Activated T-helper 1 cell treated with anti-CD3 and anti-CD28 coated beads, Interleukin-12 subunit alpha, Interleukin-12 subunit beta, Interleukin-2, Interleukin-4 antibody, amounts not matched to agents 30 ng/mL and 10 ng/mL and 1 ng/mL, durations not matched to agents 14 hours and 24 hours and 36 hours (primary cell): ENCODE measurements at regions not wholly inside any gene's neighbourhood (a gene's known extent, or its start where the extent isn't known, plus 50 kb on each side); places are given as distances from the start of the nearest gene placed in this dataset.

ENCODE experiments used
- DNase-seq: peaks from one replicate; pipeline ENCODE4 v3.0.0; 2021; ENCODE audit warnings: low spot score
- H3K27ac Mint-ChIP-seq: one replicate; pipeline ENCODE4 v1.8.0; 2021; ENCODE audit warnings: mild to moderate bottlenecking, mixed read lengths
- H3K27me3 Mint-ChIP-seq: one replicate; pipeline ENCODE4 v1.8.0; 2022; ENCODE audit warnings: mild to moderate bottlenecking, moderate library complexity, mixed read lengths; ENCODE audit not compliant: insufficient read depth
- H3K36me3 Mint-ChIP-seq: one replicate; pipeline ENCODE4 v1.8.0; 2021; ENCODE audit warnings: low read depth, mixed read lengths
- H3K4me1 Mint-ChIP-seq: one replicate; pipeline ENCODE4 v1.8.0; 2021; ENCODE audit warnings: low read depth, mixed read lengths
- H3K4me3 Mint-ChIP-seq: one replicate; pipeline ENCODE4 v1.8.0; 2021; ENCODE audit warnings: mild to moderate bottlenecking, moderate library complexity, mixed read lengths
- H3K9me3 Mint-ChIP-seq: one replicate; pipeline ENCODE4 v1.8.0; 2021; ENCODE audit warnings: mixed read lengths
- intact Hi-C: fragments of 100-400 bp; cut with micrococcal nuclease; formaldehyde crosslinking; loops from one replicate; pipeline ENCODE4 v1.15.1; 2024

GRCh38 chr16:14002416-14002990 lies 68.6 kb upstream of the MRTFB start:
- H3K4me3 Mint-ChIP-seq: no peak overlapping the region

GRCh38 chr16:14003074-14003570 lies 68.0 kb upstream of the MRTFB start:
- Mint-ChIP-seq H3K27ac (no peak overlapping the region), H3K27me3 (peaks cover 3% of the 10 kb centered on the region), H3K36me3 (no peaks in the 10 kb centered on the region), H3K4me1 (peaks cover 26% of the 10 kb centered on the region), H3K4me3 (no peak overlapping the region), H3K9me3 (no peaks in the 10 kb centered on the region)
- intact Hi-C loops: no loop called here
- DNase-seq: no peak

More at GRCh38 chr16:14002416-14002990, 68.6 kb upstream of the MRTFB start:
- peaks cover 28% of the 10 kb centered on the region for H3K4me1 Mint-ChIP-seq
- no peaks in the 10 kb centered on the region for H3K36me3 Mint-ChIP-seq
- intact Hi-C loops: no loop called here
- peak overlapping the region; percentile 44 for H3K27ac Mint-ChIP-seq
- no peak for DNase-seq
- H3K9me3 Mint-ChIP-seq: no peaks in the 10 kb centered on the region
- peaks cover 3% of the 10 kb centered on the region for H3K27me3 Mint-ChIP-seq

DNA sequence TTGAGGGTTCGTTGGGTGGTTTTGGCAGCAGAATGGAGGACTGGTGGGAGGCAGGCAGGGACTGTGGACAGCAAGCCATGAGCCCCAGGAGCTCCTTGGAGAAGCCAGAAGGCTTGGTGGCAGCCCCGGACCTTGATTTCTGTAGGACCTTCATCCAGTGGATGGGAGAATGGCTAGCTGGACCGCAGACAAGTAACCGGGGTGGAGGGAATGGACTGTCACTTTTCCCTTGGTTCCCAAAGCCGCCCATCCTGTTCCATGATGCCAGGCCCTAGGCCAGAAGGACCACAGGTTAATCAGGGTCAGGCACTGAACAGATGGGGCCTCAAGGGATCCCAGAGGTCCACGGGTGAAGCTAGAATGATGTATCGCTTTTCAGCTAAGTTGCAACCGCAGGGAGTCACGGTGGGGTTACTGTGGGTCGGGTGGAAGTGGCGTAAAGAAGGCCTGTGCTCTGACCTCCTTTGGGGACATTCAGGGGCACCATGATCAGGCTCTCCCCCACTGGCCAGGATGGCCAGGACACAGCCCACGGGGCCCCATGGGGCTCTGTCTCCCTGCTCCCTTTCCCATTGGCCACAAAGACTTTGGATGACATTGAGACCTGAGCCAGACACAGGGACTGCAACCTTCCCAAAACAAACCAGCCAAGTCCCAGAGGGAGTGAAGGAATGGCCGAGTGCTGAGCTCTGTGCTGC lies 66.9 kb upstream of the MRTFB start:
- intact Hi-C loops: no loop called here
- Mint-ChIP-seq H3K36me3 (no peaks in the 10 kb centered on the region), H3K4me1 (peaks cover 20% of the 10 kb centered on the region), H3K9me3 (no peaks in the 10 kb centered on the region), H3K27ac (no peak overlapping the region), H3K4me3 (no peak overlapping the region), H3K27me3 (peaks cover 1% of the 10 kb centered on the region)
- DNase-seq: no peak

DNA sequence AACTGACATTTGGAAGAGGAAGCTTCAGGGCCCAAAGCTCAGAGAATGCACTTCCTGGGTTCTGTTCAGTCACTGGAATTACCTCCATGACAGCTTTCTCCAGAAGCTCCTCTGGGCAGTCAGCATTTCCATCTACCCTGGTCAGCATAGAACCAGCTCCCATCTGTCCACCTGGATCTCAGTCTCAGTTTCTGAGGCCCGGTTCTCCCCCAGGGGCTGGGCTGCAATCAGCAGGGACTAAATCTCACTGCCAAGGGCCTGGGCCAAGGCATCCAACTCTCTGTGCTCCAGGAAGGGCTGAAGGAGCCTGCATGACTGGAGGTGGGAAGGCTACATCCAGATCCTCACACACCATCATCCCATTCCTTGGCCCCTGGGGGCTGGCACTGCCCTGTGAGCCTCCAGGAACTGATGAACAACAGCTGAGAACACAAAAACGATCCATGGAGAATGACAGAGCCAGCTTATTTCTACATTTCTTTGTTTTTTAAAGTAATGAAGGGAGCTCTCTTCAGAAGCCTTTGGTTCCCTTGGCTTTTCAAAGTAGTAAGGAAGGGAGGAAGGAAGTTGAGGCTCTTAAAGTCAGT lies 66.3 kb upstream of the MRTFB start:
- Mint-ChIP-seq H3K27ac (no peak overlapping the region), H3K27me3 (peaks cover 4% of the 10 kb centered on the region), H3K9me3 (no peaks in the 10 kb centered on the region), H3K4me1 (peaks cover 20% of the 10 kb centered on the region), H3K4me3 (no peak overlapping the region), H3K36me3 (no peaks in the 10 kb centered on the region)
- DNase-seq: no peak
- intact Hi-C loops: no loop called here

DNA sequence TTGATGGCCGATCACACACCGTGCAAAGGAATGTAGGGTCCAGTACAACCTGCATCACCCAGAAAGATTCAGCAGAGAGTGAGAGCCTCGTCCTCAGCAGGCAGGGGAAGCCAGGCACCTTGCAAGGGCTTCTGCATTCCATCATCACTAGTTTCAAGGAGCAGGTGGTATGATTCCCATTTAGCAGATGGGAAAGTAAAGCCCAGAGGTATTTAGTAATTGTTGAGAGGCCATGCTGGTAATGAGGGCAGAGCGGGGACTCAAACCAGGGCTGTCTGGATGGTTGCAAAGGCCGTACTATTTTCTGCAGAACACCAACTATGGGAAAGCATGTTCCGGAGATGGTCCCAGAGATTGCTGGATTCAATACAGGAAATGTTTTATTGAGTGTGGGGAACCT lies 65.8 kb upstream of the MRTFB start:
- Mint-ChIP-seq H3K9me3 (no peaks in the 10 kb centered on the region), H3K27me3 (peaks cover 3% of the 10 kb centered on the region), H3K4me3 (no peak overlapping the region), H3K27ac (no peak overlapping the region), H3K4me1 (peaks cover 20% of the 10 kb centered on the region), H3K36me3 (no peaks in the 10 kb centered on the region)
- no peak for DNase-seq
- intact Hi-C loops: no loop called here

DNA sequence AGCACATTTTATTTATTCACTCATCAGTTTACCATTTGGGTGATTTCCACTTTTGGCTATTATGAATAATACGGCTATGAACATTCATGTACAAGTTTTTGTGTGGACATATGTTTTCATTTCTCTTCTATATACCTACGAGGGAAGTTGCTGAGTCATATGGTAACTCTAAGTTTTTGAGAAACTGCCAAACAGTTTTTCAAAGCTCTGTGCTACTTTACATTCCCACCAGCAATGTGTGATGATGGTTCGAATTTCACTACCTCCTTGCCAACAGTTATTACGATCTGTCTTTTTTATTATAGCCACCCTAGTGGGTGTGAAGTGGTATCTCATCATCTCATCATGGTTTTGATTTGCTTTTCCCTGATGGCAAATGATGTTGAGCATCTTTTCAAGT lies 63.7 kb upstream of the MRTFB start:
- Mint-ChIP-seq H3K4me1 (peaks cover 18% of the 10 kb centered on the region), H3K27ac (no peak overlapping the region), H3K27me3 (peaks cover 5% of the 10 kb centered on the region), H3K9me3 (no peaks in the 10 kb centered on the region), H3K36me3 (no peaks in the 10 kb centered on the region), H3K4me3 (no peak overlapping the region)
- intact Hi-C loops: no loop called here
- no peak for DNase-seq

- Mint-ChIP-seq H3K4me1 (peaks cover 10% of the 10 kb centered on the region), H3K36me3 (no peaks in the 10 kb centered on the region), H3K9me3 (no peaks in the 10 kb centered on the region), H3K27ac (no peak overlapping the region), H3K4me3 (no peak overlapping the region), H3K27me3 (peaks cover 13% of the 10 kb centered on the region)
- DNase-seq: no peak
- intact Hi-C loops: no loop called here
Measured at GRCh38 chr16:14011001-14011400, 60.1 kb upstream of the MRTFB start.

- intact Hi-C loops: no loop called here
- no peaks in the 10 kb centered on the region for H3K36me3 Mint-ChIP-seq
- H3K27me3 Mint-ChIP-seq: peaks cover 13% of the 10 kb centered on the region
- H3K27ac Mint-ChIP-seq: no peak overlapping the region
- no peak overlapping the region for H3K4me3 Mint-ChIP-seq
- no peak for DNase-seq
- H3K4me1 Mint-ChIP-seq: peaks cover 10% of the 10 kb centered on the region
- H3K9me3 Mint-ChIP-seq: no peaks in the 10 kb centered on the region
Measured at GRCh38 chr16:14011846-14012245, 59.3 kb upstream of the MRTFB start.

DNA sequence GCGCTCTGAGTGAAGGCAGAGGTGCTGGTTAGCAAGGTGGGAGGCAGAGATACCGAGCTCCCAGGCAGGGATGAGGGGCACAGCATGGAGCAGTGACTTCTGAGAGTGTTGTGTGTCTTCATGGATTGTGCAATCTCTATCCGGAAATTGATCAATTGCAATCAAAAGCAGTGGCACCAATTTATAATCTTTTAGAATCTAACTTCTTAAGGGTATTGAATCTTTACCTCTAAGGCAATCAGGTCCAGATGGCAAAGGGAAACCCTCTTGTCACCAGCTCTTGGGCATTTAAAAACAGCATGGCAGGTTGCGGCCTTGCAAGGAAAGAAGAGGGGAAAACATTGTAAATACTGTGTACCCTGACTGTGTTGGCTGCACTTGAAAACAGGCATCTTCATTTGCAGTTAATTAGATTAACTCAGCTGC lies 58.0 kb upstream of the MRTFB start:
- Mint-ChIP-seq H3K4me3 (no peak overlapping the region), H3K4me1 (no peaks in the 10 kb centered on the region), H3K36me3 (no peaks in the 10 kb centered on the region), H3K27me3 (peaks cover 13% of the 10 kb centered on the region), H3K27ac (no peak overlapping the region), H3K9me3 (no peaks in the 10 kb centered on the region)
- no peak for DNase-seq
- intact Hi-C loops: no loop called here

GRCh38 chr16:14013571-14014283 lies 57.4 kb upstream of the MRTFB start:
- H3K27ac Mint-ChIP-seq: no peak overlapping the region
- no peaks in the 10 kb centered on the region for H3K9me3 Mint-ChIP-seq
- H3K4me1 Mint-ChIP-seq: no peaks in the 10 kb centered on the region
- intact Hi-C loops: no loop called here
- H3K36me3 Mint-ChIP-seq: no peaks in the 10 kb centered on the region
- no peak overlapping the region for H3K4me3 Mint-ChIP-seq
- no peak for DNase-seq
- peaks cover 13% of the 10 kb centered on the region for H3K27me3 Mint-ChIP-seq

DNA sequence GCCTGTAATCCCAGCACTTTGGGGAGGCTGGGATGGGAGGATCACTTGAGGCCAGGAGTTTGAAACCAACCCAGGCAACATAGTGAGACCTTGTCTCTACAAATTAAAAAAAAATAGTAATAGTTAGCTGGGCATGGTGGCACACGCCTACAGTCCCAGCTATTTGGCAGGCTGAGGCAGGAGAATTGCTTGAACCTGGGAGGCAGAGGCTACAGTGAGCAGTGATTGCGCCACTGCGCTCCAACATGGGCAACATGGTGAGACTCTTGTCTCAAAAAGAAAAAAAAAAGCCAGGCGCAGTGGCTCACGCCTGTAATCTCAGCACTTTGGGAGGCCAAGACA lies 56.9 kb upstream of the MRTFB start:
- intact Hi-C loops: no loop called here
- no peaks in the 10 kb centered on the region for H3K4me1 Mint-ChIP-seq
- no peak overlapping the region for H3K4me3 Mint-ChIP-seq
- no peak for DNase-seq
- H3K27ac Mint-ChIP-seq: no peak overlapping the region
- no peaks in the 10 kb centered on the region for H3K9me3 Mint-ChIP-seq
- peaks cover 13% of the 10 kb centered on the region for H3K27me3 Mint-ChIP-seq
- H3K36me3 Mint-ChIP-seq: no peaks in the 10 kb centered on the region

DNA sequence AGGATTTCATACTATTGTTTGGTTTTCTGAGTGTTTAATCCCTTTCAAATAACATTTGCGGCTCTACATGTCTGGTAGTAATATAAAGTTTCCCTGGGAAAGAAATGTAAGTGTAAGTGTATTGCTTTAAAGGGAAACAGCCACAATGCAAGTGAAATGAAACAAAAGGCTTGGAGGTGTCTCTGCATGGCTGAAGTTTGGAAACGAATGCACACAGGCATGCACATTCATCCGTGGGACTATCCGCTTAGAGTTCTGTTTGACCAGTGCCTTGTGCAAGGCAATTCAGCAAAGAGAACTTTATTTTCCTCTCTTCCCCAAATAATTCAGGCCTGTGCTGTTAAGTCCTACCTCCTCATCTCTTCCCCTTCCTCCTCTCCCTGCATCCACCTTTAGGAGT lies 56.1 kb upstream of the MRTFB start:
- peaks cover 10% of the 10 kb centered on the region for H3K27me3 Mint-ChIP-seq
- H3K4me1 Mint-ChIP-seq: no peaks in the 10 kb centered on the region
- H3K9me3 Mint-ChIP-seq: no peaks in the 10 kb centered on the region
- no peak overlapping the region for H3K4me3 Mint-ChIP-seq
- no peak overlapping the region for H3K27ac Mint-ChIP-seq
- intact Hi-C loops: no loop called here
- no peaks in the 10 kb centered on the region for H3K36me3 Mint-ChIP-seq
- no peak for DNase-seq

- Mint-ChIP-seq H3K4me1 (no peaks in the 10 kb centered on the region), H3K4me3 (no peak overlapping the region), H3K36me3 (no peaks in the 10 kb centered on the region), H3K9me3 (no peaks in the 10 kb centered on the region), H3K27me3 (peaks cover 10% of the 10 kb centered on the region), H3K27ac (no peak overlapping the region)
- DNase-seq: no peak
- intact Hi-C loops: no loop called here
Measured at GRCh38 chr16:14015461-14015860, 55.7 kb upstream of the MRTFB start.
